ENCODE measurements at regions not wholly inside any gene's neighbourhood (a gene's known extent, or its start where the extent isn't known, plus 50 kb on each side); places are given as distances from the start of the nearest gene placed in this dataset.

- no peak for TF ChIP-seq EZH2phosphoT487 (IDR thresholded peaks at IDR 0.05; ENCODE audit: low read length)
- TF ChIP-seq EZH2 (optimal IDR thresholded peaks at IDR 0.05; ENCODE audit: low read depth, low read length), result no peak
- no peak for TF ChIP-seq CTCF (IDR thresholded peaks at IDR 0.05; ENCODE audit: low read length)
- no peak overlapping the region for H2AFZ ChIP-seq (ENCODE audit: low read length)
- no peaks in the 10 kb centered on the region for H3K36me3 ChIP-seq (replicated peaks; ENCODE audit: insufficient read depth, low read length)
- DNase-seq, result no peak
- H3F3A ChIP-seq (ENCODE audit: insufficient read depth, low read length), result peaks cover 7% of the 10 kb centered on the region; the same call in 1 of the 2 replicates
- no peak overlapping the region for H3K9ac ChIP-seq (ENCODE audit: low read length)
- no peaks in the 10 kb centered on the region for H4K20me1 ChIP-seq (ENCODE audit: insufficient read depth, low read length)
- no peak overlapping the region for H3K4me2 ChIP-seq (ENCODE audit: low read depth, low read length)
- no peak overlapping the region for H3K4me3 ChIP-seq (ENCODE audit: low read length)
- no peaks in the 10 kb centered on the region for H3K27me3 ChIP-seq (replicated peaks; ENCODE audit: insufficient read depth, low read length)
- no peak overlapping the region for H3K27ac ChIP-seq (ENCODE audit: low read length)
- H3K79me2 ChIP-seq (ENCODE audit: low read length), result no peaks in the 10 kb centered on the region
- H3K9me2 ChIP-seq (replicated peaks; ENCODE audit: insufficient read depth, low read length), result no peaks in the 10 kb centered on the region
- no peaks in the 10 kb centered on the region for H3K9me3 ChIP-seq (replicated peaks; ENCODE audit: insufficient read depth, low read length)
- peaks cover 19% of the 10 kb centered on the region for H3K4me1 ChIP-seq (ENCODE audit: low read length)
Observed at GRCh38 chr12:25417071-25417470, 136.0 kb downstream of the LMNTD1 start.

GRCh38 chr12:25416516-25416915 lies 136.6 kb downstream of the LMNTD1 start:
- Histone ChIP-seq H3K27me3 (replicated peaks; ENCODE audit: insufficient read depth, low read length) (no peaks in the 10 kb centered on the region), H3K27ac (ENCODE audit: low read length) (no peak overlapping the region), H3F3A (ENCODE audit: insufficient read depth, low read length) (peaks cover 7% of the 10 kb centered on the region; the same call in 1 of the 2 replicates), H3K4me3 (ENCODE audit: low read length) (no peak overlapping the region), H3K9me2 (replicated peaks; ENCODE audit: insufficient read depth, low read length) (no peaks in the 10 kb centered on the region), H3K79me2 (ENCODE audit: low read length) (no peaks in the 10 kb centered on the region), H3K9ac (ENCODE audit: low read length) (no peak overlapping the region), H2AFZ (ENCODE audit: low read length) (no peak overlapping the region), H3K36me3 (replicated peaks; ENCODE audit: insufficient read depth, low read length) (no peaks in the 10 kb centered on the region), H3K9me3 (replicated peaks; ENCODE audit: insufficient read depth, low read length) (no peaks in the 10 kb centered on the region), H3K4me2 (ENCODE audit: low read depth, low read length) (no peak overlapping the region), H3K4me1 (ENCODE audit: low read length) (peaks cover 21% of the 10 kb centered on the region), H4K20me1 (ENCODE audit: insufficient read depth, low read length) (no peaks in the 10 kb centered on the region)
- no peak for DNase-seq
- TF ChIP-seq CTCF (IDR thresholded peaks at IDR 0.05; ENCODE audit: low read length) (no peak), EZH2phosphoT487 (IDR thresholded peaks at IDR 0.05; ENCODE audit: low read length) (no peak), EZH2 (optimal IDR thresholded peaks at IDR 0.05; ENCODE audit: low read depth, low read length) (no peak)

- H2AFZ ChIP-seq (ENCODE audit: low read length), result no peak overlapping the region
- no peak overlapping the region for H3K4me3 ChIP-seq (ENCODE audit: low read length)
- no peak for TF ChIP-seq EZH2phosphoT487 (IDR thresholded peaks at IDR 0.05; ENCODE audit: low read length)
- TF ChIP-seq EZH2 (optimal IDR thresholded peaks at IDR 0.05; ENCODE audit: low read depth, low read length), result no peak
- TF ChIP-seq CTCF (IDR thresholded peaks at IDR 0.05; ENCODE audit: low read length), result no peak
- H3K9ac ChIP-seq (ENCODE audit: low read length), result no peak overlapping the region
- H4K20me1 ChIP-seq (ENCODE audit: insufficient read depth, low read length), result no peaks in the 10 kb centered on the region
- peaks cover 21% of the 10 kb centered on the region for H3K4me1 ChIP-seq (ENCODE audit: low read length)
- no peaks in the 10 kb centered on the region for H3K36me3 ChIP-seq (replicated peaks; ENCODE audit: insufficient read depth, low read length)
- no peak for DNase-seq
- no peaks in the 10 kb centered on the region for H3K9me2 ChIP-seq (replicated peaks; ENCODE audit: insufficient read depth, low read length)
- no peaks in the 10 kb centered on the region for H3K27me3 ChIP-seq (replicated peaks; ENCODE audit: insufficient read depth, low read length)
- H3F3A ChIP-seq (ENCODE audit: insufficient read depth, low read length), result peaks cover 7% of the 10 kb centered on the region; the same call in 1 of the 2 replicates
- H3K27ac ChIP-seq (ENCODE audit: low read length), result no peak overlapping the region
- H3K79me2 ChIP-seq (ENCODE audit: low read length), result no peaks in the 10 kb centered on the region
- H3K9me3 ChIP-seq (replicated peaks; ENCODE audit: insufficient read depth, low read length), result no peaks in the 10 kb centered on the region
- H3K4me2 ChIP-seq (ENCODE audit: low read depth, low read length), result no peak overlapping the region
Observed at GRCh38 chr12:25415004-25415403, 138.1 kb downstream of the LMNTD1 start.

Measured in MM.1S (cell line).